ENCODE measurements at regions not wholly inside any gene's neighbourhood (a gene's known extent, or its start where the extent isn't known, plus 50 kb on each side); places are given as distances from the start of the nearest gene placed in this dataset.

DNA sequence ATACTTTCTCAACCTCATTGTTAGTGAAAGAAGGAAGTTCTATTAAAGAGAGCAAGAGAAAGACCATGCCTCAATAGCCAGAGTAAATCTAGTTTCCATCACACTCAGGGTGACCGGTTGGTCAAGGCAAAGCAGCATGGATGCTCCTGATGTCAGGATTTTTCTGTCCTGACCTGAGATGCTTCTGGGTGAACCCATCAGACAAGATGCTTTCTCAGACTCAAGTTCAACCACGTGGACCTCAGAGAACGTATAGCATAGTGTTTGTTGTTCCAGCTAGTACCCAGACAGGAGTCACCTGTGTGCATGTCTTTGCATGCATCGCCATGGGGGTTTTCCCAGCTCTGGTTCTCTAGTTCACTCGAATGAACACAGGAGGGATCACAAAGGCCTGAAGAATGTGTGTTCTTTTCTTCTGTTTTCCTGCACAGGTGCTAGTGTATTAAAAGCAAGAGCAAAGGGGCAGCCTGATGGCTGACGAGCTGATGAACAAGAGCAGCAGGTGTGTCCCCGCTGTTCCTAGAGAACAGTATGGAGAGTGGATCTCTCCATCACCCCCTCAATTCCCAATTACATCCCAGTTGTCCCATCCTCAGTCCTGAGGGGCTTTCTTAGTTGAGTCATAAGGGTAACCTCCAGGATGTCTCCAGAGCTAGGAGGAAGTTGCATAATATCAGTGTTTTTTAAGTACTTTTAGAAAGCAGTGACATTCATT, 110.5 kb upstream of the ENPP6 start (continued):
- TF ChIP-seq, protein P1, sequence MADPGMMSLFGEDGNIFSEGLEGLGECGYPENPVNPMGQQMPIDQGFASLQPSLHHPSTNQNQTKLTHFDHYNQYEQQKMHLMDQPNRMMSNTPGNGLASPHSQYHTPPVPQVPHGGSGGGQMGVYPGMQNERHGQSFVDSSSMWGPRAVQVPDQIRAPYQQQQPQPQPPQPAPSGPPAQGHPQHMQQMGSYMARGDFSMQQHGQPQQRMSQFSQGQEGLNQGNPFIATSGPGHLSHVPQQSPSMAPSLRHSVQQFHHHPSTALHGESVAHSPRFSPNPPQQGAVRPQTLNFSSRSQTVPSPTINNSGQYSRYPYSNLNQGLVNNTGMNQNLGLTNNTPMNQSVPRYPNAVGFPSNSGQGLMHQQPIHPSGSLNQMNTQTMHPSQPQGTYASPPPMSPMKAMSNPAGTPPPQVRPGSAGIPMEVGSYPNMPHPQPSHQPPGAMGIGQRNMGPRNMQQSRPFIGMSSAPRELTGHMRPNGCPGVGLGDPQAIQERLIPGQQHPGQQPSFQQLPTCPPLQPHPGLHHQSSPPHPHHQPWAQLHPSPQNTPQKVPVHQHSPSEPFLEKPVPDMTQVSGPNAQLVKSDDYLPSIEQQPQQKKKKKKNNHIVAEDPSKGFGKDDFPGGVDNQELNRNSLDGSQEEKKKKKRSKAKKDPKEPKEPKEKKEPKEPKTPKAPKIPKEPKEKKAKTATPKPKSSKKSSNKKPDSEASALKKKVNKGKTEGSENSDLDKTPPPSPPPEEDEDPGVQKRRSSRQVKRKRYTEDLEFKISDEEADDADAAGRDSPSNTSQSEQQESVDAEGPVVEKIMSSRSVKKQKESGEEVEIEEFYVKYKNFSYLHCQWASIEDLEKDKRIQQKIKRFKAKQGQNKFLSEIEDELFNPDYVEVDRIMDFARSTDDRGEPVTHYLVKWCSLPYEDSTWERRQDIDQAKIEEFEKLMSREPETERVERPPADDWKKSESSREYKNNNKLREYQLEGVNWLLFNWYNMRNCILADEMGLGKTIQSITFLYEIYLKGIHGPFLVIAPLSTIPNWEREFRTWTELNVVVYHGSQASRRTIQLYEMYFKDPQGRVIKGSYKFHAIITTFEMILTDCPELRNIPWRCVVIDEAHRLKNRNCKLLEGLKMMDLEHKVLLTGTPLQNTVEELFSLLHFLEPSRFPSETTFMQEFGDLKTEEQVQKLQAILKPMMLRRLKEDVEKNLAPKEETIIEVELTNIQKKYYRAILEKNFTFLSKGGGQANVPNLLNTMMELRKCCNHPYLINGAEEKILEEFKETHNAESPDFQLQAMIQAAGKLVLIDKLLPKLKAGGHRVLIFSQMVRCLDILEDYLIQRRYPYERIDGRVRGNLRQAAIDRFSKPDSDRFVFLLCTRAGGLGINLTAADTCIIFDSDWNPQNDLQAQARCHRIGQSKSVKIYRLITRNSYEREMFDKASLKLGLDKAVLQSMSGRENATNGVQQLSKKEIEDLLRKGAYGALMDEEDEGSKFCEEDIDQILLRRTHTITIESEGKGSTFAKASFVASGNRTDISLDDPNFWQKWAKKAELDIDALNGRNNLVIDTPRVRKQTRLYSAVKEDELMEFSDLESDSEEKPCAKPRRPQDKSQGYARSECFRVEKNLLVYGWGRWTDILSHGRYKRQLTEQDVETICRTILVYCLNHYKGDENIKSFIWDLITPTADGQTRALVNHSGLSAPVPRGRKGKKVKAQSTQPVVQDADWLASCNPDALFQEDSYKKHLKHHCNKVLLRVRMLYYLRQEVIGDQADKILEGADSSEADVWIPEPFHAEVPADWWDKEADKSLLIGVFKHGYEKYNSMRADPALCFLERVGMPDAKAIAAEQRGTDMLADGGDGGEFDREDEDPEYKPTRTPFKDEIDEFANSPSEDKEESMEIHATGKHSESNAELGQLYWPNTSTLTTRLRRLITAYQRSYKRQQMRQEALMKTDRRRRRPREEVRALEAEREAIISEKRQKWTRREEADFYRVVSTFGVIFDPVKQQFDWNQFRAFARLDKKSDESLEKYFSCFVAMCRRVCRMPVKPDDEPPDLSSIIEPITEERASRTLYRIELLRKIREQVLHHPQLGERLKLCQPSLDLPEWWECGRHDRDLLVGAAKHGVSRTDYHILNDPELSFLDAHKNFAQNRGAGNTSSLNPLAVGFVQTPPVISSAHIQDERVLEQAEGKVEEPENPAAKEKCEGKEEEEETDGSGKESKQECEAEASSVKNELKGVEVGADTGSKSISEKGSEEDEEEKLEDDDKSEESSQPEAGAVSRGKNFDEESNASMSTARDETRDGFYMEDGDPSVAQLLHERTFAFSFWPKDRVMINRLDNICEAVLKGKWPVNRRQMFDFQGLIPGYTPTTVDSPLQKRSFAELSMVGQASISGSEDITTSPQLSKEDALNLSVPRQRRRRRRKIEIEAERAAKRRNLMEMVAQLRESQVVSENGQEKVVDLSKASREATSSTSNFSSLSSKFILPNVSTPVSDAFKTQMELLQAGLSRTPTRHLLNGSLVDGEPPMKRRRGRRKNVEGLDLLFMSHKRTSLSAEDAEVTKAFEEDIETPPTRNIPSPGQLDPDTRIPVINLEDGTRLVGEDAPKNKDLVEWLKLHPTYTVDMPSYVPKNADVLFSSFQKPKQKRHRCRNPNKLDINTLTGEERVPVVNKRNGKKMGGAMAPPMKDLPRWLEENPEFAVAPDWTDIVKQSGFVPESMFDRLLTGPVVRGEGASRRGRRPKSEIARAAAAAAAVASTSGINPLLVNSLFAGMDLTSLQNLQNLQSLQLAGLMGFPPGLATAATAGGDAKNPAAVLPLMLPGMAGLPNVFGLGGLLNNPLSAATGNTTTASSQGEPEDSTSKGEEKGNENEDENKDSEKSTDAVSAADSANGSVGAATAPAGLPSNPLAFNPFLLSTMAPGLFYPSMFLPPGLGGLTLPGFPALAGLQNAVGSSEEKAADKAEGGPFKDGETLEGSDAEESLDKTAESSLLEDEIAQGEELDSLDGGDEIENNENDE (IDR thresholded peaks at IDR 0.05; ENCODE audit: insufficient replicate concordance, low read length): no peak
- TF ChIP-seq CREB1 (IDR thresholded peaks at IDR 0.05) (no peak), EGR1 (IDR thresholded peaks at IDR 0.05; ENCODE audit: borderline replicate concordance, low read depth, low read length) (no peak), SUZ12 (IDR thresholded peaks at IDR 0.05; ENCODE audit: low read length) (no peak), SP4 (IDR thresholded peaks at IDR 0.05; ENCODE audit: low read length) (no peak), PHF8 (conservative IDR thresholded peaks at IDR 0.05; ENCODE audit: low read depth, low read length) (no peak)
- TF ChIP-seq, protein P2, sequence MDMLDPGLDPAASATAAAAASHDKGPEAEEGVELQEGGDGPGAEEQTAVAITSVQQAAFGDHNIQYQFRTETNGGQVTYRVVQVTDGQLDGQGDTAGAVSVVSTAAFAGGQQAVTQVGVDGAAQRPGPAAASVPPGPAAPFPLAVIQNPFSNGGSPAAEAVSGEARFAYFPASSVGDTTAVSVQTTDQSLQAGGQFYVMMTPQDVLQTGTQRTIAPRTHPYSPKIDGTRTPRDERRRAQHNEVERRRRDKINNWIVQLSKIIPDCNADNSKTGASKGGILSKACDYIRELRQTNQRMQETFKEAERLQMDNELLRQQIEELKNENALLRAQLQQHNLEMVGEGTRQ (IDR thresholded peaks at IDR 0.05; ENCODE audit: low read length): no peak
